ENCODE measurements at regions not wholly inside any gene's neighbourhood (a gene's known extent, or its start where the extent isn't known, plus 50 kb on each side); places are given as distances from the start of the nearest gene placed in this dataset.

DNA sequence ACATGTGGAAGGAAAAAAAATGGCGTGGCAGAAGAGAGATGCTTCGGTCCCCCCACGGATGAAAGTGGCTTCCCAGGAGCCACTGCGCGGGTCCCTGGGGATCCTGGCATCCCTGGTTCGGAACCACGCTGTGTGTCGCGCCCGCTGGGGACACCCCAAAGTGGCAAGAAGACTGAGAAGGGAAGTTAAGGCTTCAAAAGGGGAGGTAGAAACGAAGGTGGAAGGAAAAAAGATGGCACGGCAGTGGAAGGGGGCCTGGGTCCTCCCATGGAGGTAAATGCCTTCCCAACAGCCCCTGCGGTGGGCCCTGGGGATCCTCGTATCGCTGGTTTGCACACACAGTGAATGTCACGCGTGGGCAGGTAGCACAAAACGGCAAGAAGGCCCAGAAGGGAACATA is 281.7 kb downstream of the ALG10 start:
- TF ChIP-seq, protein P1, sequence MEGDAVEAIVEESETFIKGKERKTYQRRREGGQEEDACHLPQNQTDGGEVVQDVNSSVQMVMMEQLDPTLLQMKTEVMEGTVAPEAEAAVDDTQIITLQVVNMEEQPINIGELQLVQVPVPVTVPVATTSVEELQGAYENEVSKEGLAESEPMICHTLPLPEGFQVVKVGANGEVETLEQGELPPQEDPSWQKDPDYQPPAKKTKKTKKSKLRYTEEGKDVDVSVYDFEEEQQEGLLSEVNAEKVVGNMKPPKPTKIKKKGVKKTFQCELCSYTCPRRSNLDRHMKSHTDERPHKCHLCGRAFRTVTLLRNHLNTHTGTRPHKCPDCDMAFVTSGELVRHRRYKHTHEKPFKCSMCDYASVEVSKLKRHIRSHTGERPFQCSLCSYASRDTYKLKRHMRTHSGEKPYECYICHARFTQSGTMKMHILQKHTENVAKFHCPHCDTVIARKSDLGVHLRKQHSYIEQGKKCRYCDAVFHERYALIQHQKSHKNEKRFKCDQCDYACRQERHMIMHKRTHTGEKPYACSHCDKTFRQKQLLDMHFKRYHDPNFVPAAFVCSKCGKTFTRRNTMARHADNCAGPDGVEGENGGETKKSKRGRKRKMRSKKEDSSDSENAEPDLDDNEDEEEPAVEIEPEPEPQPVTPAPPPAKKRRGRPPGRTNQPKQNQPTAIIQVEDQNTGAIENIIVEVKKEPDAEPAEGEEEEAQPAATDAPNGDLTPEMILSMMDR (IDR thresholded peaks at IDR 0.05; ENCODE audit: insufficient read depth, low read length, poor library complexity, severe bottlenecking): no peak
- TF ChIP-seq EZH2phosphoT487 (conservative IDR thresholded peaks at IDR 0.05; ENCODE audit: low read length): no peak
